ENCODE measurements at regions not wholly inside any gene's neighbourhood (a gene's known extent, or its start where the extent isn't known, plus 50 kb on each side); places are given as distances from the start of the nearest gene placed in this dataset.
A peak's percentile ranks its signal among the peaks of the same experiment; 100 is the strongest.

DNA sequence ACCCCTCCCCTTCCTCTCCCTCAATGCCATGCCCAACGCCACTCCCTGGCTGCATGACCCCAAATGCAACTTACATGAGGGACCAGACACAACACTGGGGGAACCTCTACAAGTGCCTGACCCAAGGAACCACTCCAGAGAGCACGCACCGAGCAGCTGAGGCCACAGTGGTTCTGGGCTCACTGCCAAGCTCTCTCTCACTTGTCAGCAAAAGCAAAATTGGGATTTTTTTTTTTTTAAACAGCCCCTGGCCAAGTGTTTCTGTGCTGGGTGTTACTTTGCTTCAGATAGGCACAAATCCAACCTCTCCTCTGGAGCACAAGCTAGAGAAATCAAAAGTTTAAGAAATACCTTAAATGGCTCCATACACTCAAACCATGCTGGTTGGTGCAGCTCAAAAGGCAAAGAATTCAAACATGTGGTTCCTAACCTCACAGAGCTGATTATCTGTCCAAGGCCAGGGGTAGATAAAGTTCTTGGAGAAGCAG lies 363.0 kb downstream of the SETD4 start:
- Histone ChIP-seq H3K4me1 (peaks cover 0 to 6% of the 10 kb centered on the region in 2 donors), H3K27ac (no peak overlapping the region), H3K36me3 (no peaks in the 10 kb centered on the region), H3K4me3 (no peak overlapping the region), H3K9me3 (no peaks in the 10 kb centered on the region), H3K27me3 (no peaks in the 10 kb centered on the region)
- in situ Hi-C loops (cut with MboI; ENCODE audit: low sequenced_read_pairs in 4 of 4): loop anchor here in 1 of 4 donors (25.0 kb wide), 1 partner anchor 90 kb away; no protein-coding TSS in a partner anchor
- DNase-seq: peak; percentile 30 to 42
- no peak for TF ChIP-seq POLR2A (IDR thresholded peaks at IDR 0.05)
- TF ChIP-seq, protein P1, sequence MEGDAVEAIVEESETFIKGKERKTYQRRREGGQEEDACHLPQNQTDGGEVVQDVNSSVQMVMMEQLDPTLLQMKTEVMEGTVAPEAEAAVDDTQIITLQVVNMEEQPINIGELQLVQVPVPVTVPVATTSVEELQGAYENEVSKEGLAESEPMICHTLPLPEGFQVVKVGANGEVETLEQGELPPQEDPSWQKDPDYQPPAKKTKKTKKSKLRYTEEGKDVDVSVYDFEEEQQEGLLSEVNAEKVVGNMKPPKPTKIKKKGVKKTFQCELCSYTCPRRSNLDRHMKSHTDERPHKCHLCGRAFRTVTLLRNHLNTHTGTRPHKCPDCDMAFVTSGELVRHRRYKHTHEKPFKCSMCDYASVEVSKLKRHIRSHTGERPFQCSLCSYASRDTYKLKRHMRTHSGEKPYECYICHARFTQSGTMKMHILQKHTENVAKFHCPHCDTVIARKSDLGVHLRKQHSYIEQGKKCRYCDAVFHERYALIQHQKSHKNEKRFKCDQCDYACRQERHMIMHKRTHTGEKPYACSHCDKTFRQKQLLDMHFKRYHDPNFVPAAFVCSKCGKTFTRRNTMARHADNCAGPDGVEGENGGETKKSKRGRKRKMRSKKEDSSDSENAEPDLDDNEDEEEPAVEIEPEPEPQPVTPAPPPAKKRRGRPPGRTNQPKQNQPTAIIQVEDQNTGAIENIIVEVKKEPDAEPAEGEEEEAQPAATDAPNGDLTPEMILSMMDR (IDR thresholded peaks at IDR 0.05 in 4 of 5, conservative IDR thresholded peaks at IDR 0.05 in 1 of 5): no peak
- intact Hi-C loops (cut with DNase I; ENCODE audit: low total_unique reads): no loop called here
- no peak for ATAC-seq

DNA sequence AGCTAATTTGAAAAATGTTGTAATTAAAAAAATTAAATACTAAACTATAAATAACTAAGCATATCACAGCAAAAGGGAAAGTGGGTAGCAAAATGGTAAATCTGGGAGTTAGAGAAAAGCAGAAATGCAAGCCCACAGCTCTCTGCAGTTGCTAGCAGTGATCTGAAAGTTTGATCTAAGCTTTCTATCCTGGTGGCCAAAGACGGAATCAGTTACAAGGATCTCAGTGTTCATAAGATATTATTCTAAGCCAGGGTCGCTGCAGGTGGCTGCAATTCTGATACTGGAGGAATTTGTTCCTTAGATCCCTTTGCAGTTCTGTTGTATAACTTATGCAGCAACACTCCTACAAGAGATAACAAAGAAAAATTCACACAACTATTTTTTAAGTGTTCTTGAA lies 363.7 kb downstream of the SETD4 start:
- no peaks in the 10 kb centered on the region for H3K27me3 ChIP-seq
- intact Hi-C loops (cut with DNase I; ENCODE audit: low total_unique reads): no loop called here
- H3K27ac ChIP-seq: no peak overlapping the region
- H3K4me1 ChIP-seq: peaks cover 0 to 6% of the 10 kb centered on the region in 2 donors
- H3K9me3 ChIP-seq: no peaks in the 10 kb centered on the region
- ATAC-seq: no peak
- TF ChIP-seq, protein P1 (IDR thresholded peaks at IDR 0.05 in 4 of 5, conservative IDR thresholded peaks at IDR 0.05 in 1 of 5): no peak
- no peak for TF ChIP-seq POLR2A (IDR thresholded peaks at IDR 0.05)
- H3K4me3 ChIP-seq: no peak overlapping the region
- no peak for DNase-seq
- no peaks in the 10 kb centered on the region for H3K36me3 ChIP-seq
- in situ Hi-C loops (cut with MboI; ENCODE audit: low sequenced_read_pairs in 4 of 4): loop anchor here in 1 of 4 donors (25.0 kb wide), 1 partner anchor 91 kb away; no protein-coding TSS in a partner anchor

DNA sequence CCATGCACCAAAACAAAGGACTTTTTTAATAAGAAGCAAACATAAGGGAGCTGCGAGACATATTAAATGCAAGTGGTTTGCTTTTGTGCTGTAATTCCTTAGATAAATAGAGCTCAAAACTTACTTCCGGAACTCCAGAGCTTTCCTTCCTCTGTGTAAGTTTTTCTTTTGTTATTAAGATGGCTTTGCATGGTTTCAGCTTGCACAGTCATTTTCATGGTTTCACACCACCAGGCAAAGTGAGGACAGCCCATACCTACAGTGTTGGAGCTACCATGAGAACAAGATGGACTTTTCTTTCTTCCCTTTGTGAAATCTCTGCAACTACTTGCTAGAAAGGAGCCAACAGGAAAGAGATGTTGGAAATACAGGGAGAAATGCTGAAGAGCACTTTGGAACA lies 368.0 kb downstream of the SETD4 start:
- no peak overlapping the region for H3K4me3 ChIP-seq
- no peak overlapping the region for H3K27ac ChIP-seq
- ATAC-seq: no peak
- intact Hi-C loops (cut with DNase I; ENCODE audit: low total_unique reads) (no loop called here), in situ Hi-C loops (cut with MboI; ENCODE audit: low sequenced_read_pairs in 4 of 4) (loop anchor here in 1 of 4 donors (25.0 kb wide), 1 partner anchor 95 kb away; no protein-coding TSS in a partner anchor)
- DNase-seq: no peak
- H3K4me1 ChIP-seq: peaks cover 0 to 3% of the 10 kb centered on the region in 2 donors
- no peaks in the 10 kb centered on the region for H3K27me3 ChIP-seq
- TF ChIP-seq POLR2A (IDR thresholded peaks at IDR 0.05): no peak
- TF ChIP-seq, protein P1 (IDR thresholded peaks at IDR 0.05 in 4 of 5, conservative IDR thresholded peaks at IDR 0.05 in 1 of 5): no peak
- no peaks in the 10 kb centered on the region for H3K36me3 ChIP-seq
- H3K9me3 ChIP-seq: no peaks in the 10 kb centered on the region

DNA sequence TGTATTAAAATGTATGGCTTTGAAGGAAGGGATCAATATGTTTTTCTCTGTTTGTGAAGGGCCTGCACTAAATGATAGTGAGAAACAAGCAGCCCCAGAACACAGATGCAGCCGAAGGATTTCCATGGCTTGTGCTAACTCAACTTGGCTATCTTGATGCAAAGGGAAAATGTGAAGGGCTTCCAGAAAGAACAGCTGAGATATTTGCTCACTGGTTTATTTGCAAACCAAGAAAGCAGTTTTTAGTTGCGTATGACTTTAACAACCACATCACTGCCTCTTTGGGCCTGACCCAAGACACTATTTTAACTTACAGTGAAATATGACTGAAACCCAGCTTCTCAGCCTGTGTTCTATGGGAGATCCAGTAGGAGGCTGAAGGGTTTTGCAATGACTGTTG lies 369.9 kb downstream of the SETD4 start:
- in situ Hi-C loops (cut with MboI; ENCODE audit: low sequenced_read_pairs in 4 of 4): loop anchor here in 1 of 4 donors (25.0 kb wide), 1 partner anchor 97 kb away; no protein-coding TSS in a partner anchor
- no peak for ATAC-seq
- no peaks in the 10 kb centered on the region for H3K36me3 ChIP-seq

More for the DNA sequence above, 369.9 kb downstream of the SETD4 start:
- no peak for TF ChIP-seq POLR2A (IDR thresholded peaks at IDR 0.05)
- TF ChIP-seq, protein P1 (IDR thresholded peaks at IDR 0.05 in 4 of 5, conservative IDR thresholded peaks at IDR 0.05 in 1 of 5): no peak
- H3K27ac ChIP-seq: no peak overlapping the region
- H3K4me3 ChIP-seq: no peak overlapping the region
- DNase-seq: no peak
- H3K27me3 ChIP-seq: no peaks in the 10 kb centered on the region
- intact Hi-C loops (cut with DNase I; ENCODE audit: low total_unique reads): no loop called here
- no peaks in the 10 kb centered on the region for H3K4me1 ChIP-seq
- no peaks in the 10 kb centered on the region for H3K9me3 ChIP-seq
